Mucosa of descending colon (tissue), 3 donors: ENCODE measurements at regions not wholly inside any gene's neighbourhood (a gene's known extent, or its start where the extent isn't known, plus 50 kb on each side); places are given as distances from the start of the nearest gene placed in this dataset.

ENCODE experiments used
- ATAC-seq: fragments of 200-7000 bp; cut with Tn5 transposase; one replicate; pipeline ENCODE4 v1.9.1; 2020; ENCODE audit warnings: mild to moderate bottlenecking, moderate library complexity
- DNase-seq, 3 donors: peaks; one replicate each; pipeline ENCODE4 v3.0.0-alpha.2; 2020
- H3K36me3 ChIP-seq: fragments of 200-600 bp; one replicate; pipeline ENCODE4 v1.8.0; 2021; ENCODE audit warnings: low read depth, mild to moderate bottlenecking
- H3K4me1 ChIP-seq: fragments of 200-600 bp; one replicate; pipeline ENCODE4 v1.8.0; 2021; ENCODE audit warnings: low read depth, mild to moderate bottlenecking
- H3K4me3 ChIP-seq: fragments of 200-600 bp; one replicate; pipeline ENCODE4 v1.8.0; 2021; ENCODE audit warnings: mild to moderate bottlenecking
- H3K9me3 ChIP-seq: fragments of 200-600 bp; one replicate; pipeline ENCODE4 v1.8.0; 2021; ENCODE audit warnings: mild to moderate bottlenecking
- CTCF ChIP-seq: fragments of 200-600 bp; IDR thresholded peaks from one replicate; pipeline ENCODE4 v1.8.0; 2022; ENCODE audit warnings: antibody characterized with exemption, mild to moderate bottlenecking
- intact Hi-C, 2 donors: fragments of 100-400 bp; cut with DNase I in 1 of 2; cut with micrococcal nuclease in 1 of 2; formaldehyde crosslinking; loops; one replicate each; pipeline versions ENCODE4 v1.11.0 to v1.11.1; 2022; cut with DNase I, micrococcal nuclease
- donor health status: DM: no; HTN: no; CAD: no; lungs with moderate emphysema.
- donor health status: DM: no; HTN: no; CAD: no.
- donor health status: DM: no; HTN: yes; CAD: no.

GRCh38 chr4:181998398-181999295, 244.6 kb upstream of the TENM3 start:
- no peaks in the 10 kb centered on the region for H3K9me3 ChIP-seq
- no peak for TF ChIP-seq CTCF
- no peaks in the 10 kb centered on the region for H3K36me3 ChIP-seq
- intact Hi-C loops: no loop called here
- no peak for ATAC-seq
- no peak overlapping the region for H3K4me3 ChIP-seq
- H3K4me1 ChIP-seq: no peaks in the 10 kb centered on the region
- DNase-seq: no peak

- no peak for DNase-seq
- H3K36me3 ChIP-seq: no peaks in the 10 kb centered on the region
- H3K4me1 ChIP-seq: no peaks in the 10 kb centered on the region
- ATAC-seq: no peak
- no peaks in the 10 kb centered on the region for H3K9me3 ChIP-seq
- no peak overlapping the region for H3K4me3 ChIP-seq
- TF ChIP-seq CTCF: no peak
- intact Hi-C loops: no loop called here
These were observed 243.1 kb upstream of the TENM3 start for GRCh38 chr4:182000077-182000476.

GRCh38 chr4:182010876-182011275, 232.3 kb upstream of the TENM3 start:
- Histone ChIP-seq H3K4me1 (no peaks in the 10 kb centered on the region), H3K9me3 (no peaks in the 10 kb centered on the region), H3K4me3 (no peak overlapping the region), H3K36me3 (no peaks in the 10 kb centered on the region)
- no peak for ATAC-seq
- no peak for DNase-seq
- intact Hi-C loops: no loop called here
- TF ChIP-seq CTCF: no peak

- intact Hi-C loops: no loop called here
- no peak for TF ChIP-seq CTCF
- DNase-seq (no peak), ATAC-seq (no peak)
- no peaks in the 10 kb centered on the region for H3K9me3 ChIP-seq
- H3K36me3 ChIP-seq: no peaks in the 10 kb centered on the region
- no peak overlapping the region for H3K4me3 ChIP-seq
- H3K4me1 ChIP-seq: no peaks in the 10 kb centered on the region
These were observed 229.0 kb upstream of the TENM3 start for GRCh38 chr4:182014164-182014563.

- DNase-seq (no peak), ATAC-seq (no peak)
- Histone ChIP-seq H3K4me1 (no peaks in the 10 kb centered on the region), H3K4me3 (no peak overlapping the region), H3K9me3 (no peaks in the 10 kb centered on the region), H3K36me3 (no peaks in the 10 kb centered on the region)
- no peak for TF ChIP-seq CTCF
- intact Hi-C loops: no loop called here
These were observed 228.2 kb upstream of the TENM3 start for GRCh38 chr4:182015014-182015413.
